Kidney (tissue), 13 donors: ENCODE measurements at regions not wholly inside any gene's neighbourhood (a gene's known extent, or its start where the extent isn't known, plus 50 kb on each side); places are given as distances from the start of the nearest gene placed in this dataset.

Experiments used
- DNase-seq, 5 donors: peaks; one replicate each; pipeline ENCODE4 v3.0.0-alpha.2; 2013 to 2020
- FAIRE-seq: peaks from 2 replicates; lab custom pipeline; 2012; peaks lifted over from hg19 to GRCh38; lab: Jason Lieb, UNC
- H3K27ac ChIP-seq, 2 donors: one replicate each; pipeline ENCODE4 v1.7.0; 2013; ENCODE audit warnings: low read depth in 2 of 2, low read length in 2 of 2, inconsistent platforms in 1 of 2
- H3K27me3 ChIP-seq: one replicate; pipeline ENCODE4 v1.7.1; 2013; ENCODE audit warnings: low read length, inconsistent platforms; ENCODE audit not compliant: control insufficient read depth, insufficient read depth
- H3K36me3 ChIP-seq, 3 donors: one replicate each; pipeline versions ENCODE4 v1.7.0 to v1.7.1; 2013; ENCODE audit warnings: low read length in 3 of 3, control low read depth in 1 of 3, inconsistent platforms in 1 of 3; ENCODE audit not compliant: insufficient read depth in 3 of 3, control insufficient read depth in 2 of 3
- H3K4me1 ChIP-seq, 3 donors: one replicate each; pipeline versions ENCODE4 v1.7.0 to v1.7.1; 2013; ENCODE audit warnings: low read length in 3 of 3, inconsistent platforms in 1 of 3, low read depth in 1 of 3; ENCODE audit not compliant: control insufficient read depth in 2 of 3, insufficient read depth in 2 of 3
- H3K4me3 ChIP-seq, 3 donors: one replicate each; pipeline versions ENCODE4 v1.7.0 to v1.8.1; 2013; ENCODE audit warnings: low read length in 3 of 3, control low read depth in 1 of 3, inconsistent platforms in 1 of 3
- H3K9ac ChIP-seq, 3 donors: one replicate each; pipeline versions ENCODE4 v1.7.0 to v1.7.1; 2013; ENCODE audit warnings: low read length in 3 of 3, control low read depth in 1 of 3, inconsistent platforms in 1 of 3
- H3K9me3 ChIP-seq, 3 donors: one replicate each; pipeline versions ENCODE4 v1.7.0 to v1.7.1; 2013; ENCODE audit warnings: low read length in 3 of 3, control low read depth in 1 of 3, inconsistent platforms in 1 of 3; ENCODE audit not compliant: control insufficient read depth in 2 of 3, insufficient read depth in 1 of 3
- intact Hi-C: fragments of 100-400 bp; cut with DNase I; formaldehyde crosslinking; loops from one replicate; pipeline ENCODE4 v1.11.1; 2022
- TF ChIP-seq, protein P1 (sequence below): IDR thresholded peaks from 3 replicates; pipeline ENCODE4 v1.5.1; 2012; ENCODE audit warnings: mild to moderate bottlenecking, moderate library complexity, borderline replicate concordance; ENCODE audit not compliant: insufficient read depth; ENCODE audit errors: extremely low read depth
- donor health status: control.
- donor health status: control.
- donor health status: control.
- donor health status: control.
- donor health status: control.
- donor health status: DM: yes; HTN: yes; CAD: no.
- donor health status: Normal renal cell carcinoma (clear cell type).

DNA sequence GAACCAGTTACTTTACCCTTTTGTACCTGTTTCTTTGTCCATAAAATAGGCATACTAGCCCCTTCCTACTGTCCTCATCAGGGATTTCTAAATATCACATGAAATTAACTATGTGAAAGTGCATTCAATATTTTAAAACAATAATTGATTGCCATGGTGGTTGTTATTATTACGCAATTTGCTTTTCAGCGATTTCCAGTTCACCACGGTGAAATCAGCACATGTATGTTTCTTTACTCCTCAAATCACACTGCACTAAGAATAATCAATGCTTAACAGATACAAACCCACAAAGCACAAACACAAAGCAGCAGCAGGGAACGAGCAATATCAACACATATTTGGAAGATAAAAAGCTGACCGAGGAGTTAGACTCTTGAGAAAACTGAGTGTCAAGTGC, 371.3 kb upstream of the NOCT start:
- intact Hi-C loops = no loop called here
- Histone ChIP-seq H3K36me3 (no peaks in the 10 kb centered on the region), H3K27me3 (no peaks in the 10 kb centered on the region), H3K9ac (no peak overlapping the region), H3K4me1 (no peaks in the 10 kb centered on the region), H3K9me3 (no peaks in the 10 kb centered on the region), H3K27ac (no peak overlapping the region), H3K4me3 (no peak overlapping the region)
- FAIRE-seq (no peak), DNase-seq (no peak)
- TF ChIP-seq, protein P1, sequence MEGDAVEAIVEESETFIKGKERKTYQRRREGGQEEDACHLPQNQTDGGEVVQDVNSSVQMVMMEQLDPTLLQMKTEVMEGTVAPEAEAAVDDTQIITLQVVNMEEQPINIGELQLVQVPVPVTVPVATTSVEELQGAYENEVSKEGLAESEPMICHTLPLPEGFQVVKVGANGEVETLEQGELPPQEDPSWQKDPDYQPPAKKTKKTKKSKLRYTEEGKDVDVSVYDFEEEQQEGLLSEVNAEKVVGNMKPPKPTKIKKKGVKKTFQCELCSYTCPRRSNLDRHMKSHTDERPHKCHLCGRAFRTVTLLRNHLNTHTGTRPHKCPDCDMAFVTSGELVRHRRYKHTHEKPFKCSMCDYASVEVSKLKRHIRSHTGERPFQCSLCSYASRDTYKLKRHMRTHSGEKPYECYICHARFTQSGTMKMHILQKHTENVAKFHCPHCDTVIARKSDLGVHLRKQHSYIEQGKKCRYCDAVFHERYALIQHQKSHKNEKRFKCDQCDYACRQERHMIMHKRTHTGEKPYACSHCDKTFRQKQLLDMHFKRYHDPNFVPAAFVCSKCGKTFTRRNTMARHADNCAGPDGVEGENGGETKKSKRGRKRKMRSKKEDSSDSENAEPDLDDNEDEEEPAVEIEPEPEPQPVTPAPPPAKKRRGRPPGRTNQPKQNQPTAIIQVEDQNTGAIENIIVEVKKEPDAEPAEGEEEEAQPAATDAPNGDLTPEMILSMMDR = no peak

DNA sequence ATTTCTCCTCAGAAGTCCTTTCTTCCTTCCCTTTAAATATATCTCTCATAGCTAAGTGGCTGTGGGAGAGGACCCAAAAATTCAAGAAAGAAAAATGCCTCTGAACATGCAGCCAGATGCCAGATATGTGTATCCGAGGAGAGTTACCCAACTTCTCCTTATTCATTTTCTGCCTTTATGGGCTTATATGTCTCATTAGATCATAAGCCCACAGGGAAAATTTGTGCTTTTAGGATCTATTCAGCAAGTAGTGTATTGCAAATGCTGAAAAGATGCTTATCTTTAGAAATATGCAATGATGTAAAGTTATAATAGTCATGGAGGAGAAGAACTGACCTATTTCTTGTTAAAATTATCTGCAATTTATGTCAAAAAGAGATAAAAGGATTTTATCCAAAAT, 371.8 kb upstream of the NOCT start:
- TF ChIP-seq, protein P1 = no peak
- H3K27ac ChIP-seq = no peak overlapping the region
- H3K4me1 ChIP-seq = no peaks in the 10 kb centered on the region
- H3K9ac ChIP-seq = no peak overlapping the region
- no peak overlapping the region for H3K4me3 ChIP-seq
- intact Hi-C loops = no loop called here
- DNase-seq = no peak
- no peaks in the 10 kb centered on the region for H3K9me3 ChIP-seq
- FAIRE-seq = no peak
- H3K36me3 ChIP-seq = no peaks in the 10 kb centered on the region
- H3K27me3 ChIP-seq = no peaks in the 10 kb centered on the region

DNA sequence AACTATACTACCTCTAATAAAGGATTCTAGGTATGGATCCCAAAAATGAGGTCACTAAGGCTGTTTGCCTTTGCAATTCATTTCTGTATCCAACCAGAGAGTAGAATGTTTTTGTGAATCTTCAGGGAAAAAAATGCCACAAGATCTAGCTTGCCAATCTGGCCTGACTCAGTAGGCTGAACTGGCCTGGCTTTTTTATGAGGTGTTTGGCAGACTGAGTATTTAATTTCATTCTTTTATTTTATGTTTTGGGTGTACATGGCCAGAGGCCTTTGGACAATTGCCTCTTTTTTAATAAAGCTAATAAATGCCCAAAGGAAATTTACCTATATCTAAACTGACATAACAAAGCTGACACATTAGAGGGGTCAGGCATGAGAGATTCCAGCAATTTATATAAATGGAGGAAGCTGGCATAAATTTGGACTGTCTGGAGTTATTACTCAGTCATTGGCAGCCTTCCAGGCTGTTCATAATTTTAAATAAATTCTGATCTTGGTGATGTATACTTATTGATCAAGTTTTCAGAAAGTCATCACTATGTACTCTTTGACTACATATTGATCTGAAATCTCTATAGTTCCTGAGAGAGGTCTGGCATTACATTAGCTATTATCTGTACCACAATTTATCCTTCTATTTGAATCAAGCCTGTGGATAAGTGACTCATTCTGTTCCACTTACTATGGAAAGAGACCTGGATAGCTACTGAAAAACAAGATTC, 376.4 kb upstream of the NOCT start:
- Histone ChIP-seq H3K4me3 (no peak overlapping the region), H3K4me1 (no peaks in the 10 kb centered on the region), H3K27me3 (no peaks in the 10 kb centered on the region), H3K27ac (no peak overlapping the region), H3K9me3 (no peaks in the 10 kb centered on the region), H3K36me3 (no peaks in the 10 kb centered on the region), H3K9ac (no peak overlapping the region)
- TF ChIP-seq, protein P1 = no peak
- no peak for DNase-seq
- intact Hi-C loops = no loop called here
- no peak for FAIRE-seq

DNA sequence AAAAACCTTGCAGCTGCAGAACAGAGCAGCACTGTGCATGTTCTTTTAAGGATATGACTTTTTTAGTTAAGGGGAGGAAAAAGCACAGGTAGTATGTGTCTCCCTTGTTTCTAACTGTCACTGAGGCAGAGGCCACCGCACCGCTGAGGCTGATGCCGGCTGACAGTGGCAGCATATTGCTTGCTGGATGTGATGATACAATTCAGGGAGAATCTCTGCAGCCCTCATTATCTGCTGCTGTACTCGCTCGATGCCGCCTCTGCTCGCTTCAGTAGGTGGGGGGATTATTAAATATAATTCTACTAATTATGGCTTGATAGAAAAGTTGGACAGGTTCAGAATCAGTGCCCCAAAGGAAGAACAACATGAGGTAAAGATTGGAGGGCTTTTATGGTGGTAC, 378.8 kb upstream of the NOCT start:
- Histone ChIP-seq H3K27me3 (no peaks in the 10 kb centered on the region), H3K4me1 (no peaks in the 10 kb centered on the region), H3K27ac (no peak overlapping the region), H3K9me3 (no peaks in the 10 kb centered on the region), H3K4me3 (no peak overlapping the region), H3K9ac (no peak overlapping the region), H3K36me3 (no peaks in the 10 kb centered on the region)
- no peak for DNase-seq
- intact Hi-C loops = no loop called here
- TF ChIP-seq, protein P1 = no peak
- FAIRE-seq = no peak
